ENCODE measurements at regions not wholly inside any gene's neighbourhood (a gene's known extent, or its start where the extent isn't known, plus 50 kb on each side); places are given as distances from the start of the nearest gene placed in this dataset.

- intact Hi-C loops (cut with DNase I) = no loop called here
- H3K27me3 ChIP-seq (ENCODE audit: low read depth) = no peaks in the 10 kb centered on the region
- no peaks in the 10 kb centered on the region for H3K4me1 ChIP-seq
- no peak overlapping the region for H3K4me3 ChIP-seq
- DNase-seq (no peak), ATAC-seq (no peak)
- no peaks in the 10 kb centered on the region for H3K9me3 ChIP-seq
- no peaks in the 10 kb centered on the region for H3K36me3 ChIP-seq
- H3K27ac ChIP-seq = no peak overlapping the region
- TF ChIP-seq, protein P1, sequence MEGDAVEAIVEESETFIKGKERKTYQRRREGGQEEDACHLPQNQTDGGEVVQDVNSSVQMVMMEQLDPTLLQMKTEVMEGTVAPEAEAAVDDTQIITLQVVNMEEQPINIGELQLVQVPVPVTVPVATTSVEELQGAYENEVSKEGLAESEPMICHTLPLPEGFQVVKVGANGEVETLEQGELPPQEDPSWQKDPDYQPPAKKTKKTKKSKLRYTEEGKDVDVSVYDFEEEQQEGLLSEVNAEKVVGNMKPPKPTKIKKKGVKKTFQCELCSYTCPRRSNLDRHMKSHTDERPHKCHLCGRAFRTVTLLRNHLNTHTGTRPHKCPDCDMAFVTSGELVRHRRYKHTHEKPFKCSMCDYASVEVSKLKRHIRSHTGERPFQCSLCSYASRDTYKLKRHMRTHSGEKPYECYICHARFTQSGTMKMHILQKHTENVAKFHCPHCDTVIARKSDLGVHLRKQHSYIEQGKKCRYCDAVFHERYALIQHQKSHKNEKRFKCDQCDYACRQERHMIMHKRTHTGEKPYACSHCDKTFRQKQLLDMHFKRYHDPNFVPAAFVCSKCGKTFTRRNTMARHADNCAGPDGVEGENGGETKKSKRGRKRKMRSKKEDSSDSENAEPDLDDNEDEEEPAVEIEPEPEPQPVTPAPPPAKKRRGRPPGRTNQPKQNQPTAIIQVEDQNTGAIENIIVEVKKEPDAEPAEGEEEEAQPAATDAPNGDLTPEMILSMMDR (IDR thresholded peaks at IDR 0.05) = no peak
Measured at GRCh38 chr17:55654022-55654421, 68.6 kb downstream of the TMEM100 start.

DNA sequence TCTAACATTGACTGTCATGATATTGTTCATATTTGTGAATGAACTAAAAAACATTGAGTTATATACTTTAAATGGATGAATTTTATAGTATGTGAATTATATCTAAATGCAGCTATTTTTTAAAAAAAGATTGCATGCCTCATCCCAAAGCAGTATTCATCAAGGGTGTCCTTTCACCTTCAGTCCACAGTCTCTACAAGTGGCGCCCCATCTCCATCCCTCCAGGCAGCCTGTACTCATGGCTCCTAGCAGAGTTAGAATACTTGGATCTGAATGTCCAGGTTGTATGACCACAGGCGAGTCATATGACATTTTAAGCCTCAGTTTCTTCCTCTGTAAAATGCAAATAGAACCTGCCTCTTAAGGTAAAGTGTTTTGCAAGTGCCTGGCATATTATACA is 69.8 kb downstream of the TMEM100 start:
- ATAC-seq (no peak), DNase-seq (no peak)
- Histone ChIP-seq H3K27ac (no peak overlapping the region), H3K36me3 (no peaks in the 10 kb centered on the region), H3K27me3 (ENCODE audit: low read depth) (no peaks in the 10 kb centered on the region), H3K9me3 (no peaks in the 10 kb centered on the region), H3K4me1 (no peaks in the 10 kb centered on the region), H3K4me3 (no peak overlapping the region)
- intact Hi-C loops (cut with DNase I) = no loop called here
- TF ChIP-seq, protein P1 (IDR thresholded peaks at IDR 0.05) = no peak

DNA sequence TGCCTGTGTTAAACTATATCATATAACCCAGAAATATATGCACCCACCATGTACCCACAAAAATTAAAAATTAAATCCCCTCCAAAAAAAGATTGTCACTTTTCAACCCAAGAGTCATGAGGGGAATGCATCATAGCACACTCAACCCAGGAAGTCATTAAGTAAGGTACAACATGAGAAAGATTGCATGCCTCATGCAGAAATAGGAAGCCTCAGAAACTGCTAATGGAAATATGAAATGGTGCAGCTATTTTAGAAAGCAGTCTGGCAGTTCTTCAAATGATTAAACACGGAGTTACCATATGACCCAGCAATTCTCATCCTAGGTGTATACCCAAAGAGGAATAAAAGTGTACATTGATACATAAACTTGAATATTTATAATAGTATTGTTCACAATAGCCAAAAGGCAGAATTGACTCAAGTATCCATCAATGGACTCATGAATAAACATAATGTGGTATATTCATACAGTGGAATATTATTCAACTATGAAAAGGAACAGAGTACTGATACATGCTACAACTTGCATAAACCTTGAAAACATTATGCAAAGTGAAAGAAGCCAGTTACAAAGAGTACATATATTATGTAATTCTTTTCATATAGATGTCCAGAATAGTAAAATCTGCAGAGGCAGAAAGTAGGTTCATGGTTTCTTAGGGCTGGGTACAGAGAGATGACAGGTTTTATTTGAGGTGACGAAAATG is 70.4 kb downstream of the TMEM100 start:
- TF ChIP-seq, protein P1 (IDR thresholded peaks at IDR 0.05) = no peak
- H3K9me3 ChIP-seq = no peaks in the 10 kb centered on the region
- no peak for DNase-seq
- ATAC-seq = no peak
- intact Hi-C loops (cut with DNase I) = no loop called here
- H3K27ac ChIP-seq = no peak overlapping the region
- no peak overlapping the region for H3K4me3 ChIP-seq
- no peaks in the 10 kb centered on the region for H3K27me3 ChIP-seq (ENCODE audit: low read depth)
- no peaks in the 10 kb centered on the region for H3K36me3 ChIP-seq
- H3K4me1 ChIP-seq = no peaks in the 10 kb centered on the region

- intact Hi-C loops (cut with DNase I) = no loop called here
- no peak overlapping the region for H3K27ac ChIP-seq
- H3K27me3 ChIP-seq (ENCODE audit: low read depth) = no peaks in the 10 kb centered on the region
- ATAC-seq (no peak), DNase-seq (no peak)
- no peaks in the 10 kb centered on the region for H3K9me3 ChIP-seq
- no peak overlapping the region for H3K4me3 ChIP-seq
- no peaks in the 10 kb centered on the region for H3K4me1 ChIP-seq
- TF ChIP-seq, protein P1 (IDR thresholded peaks at IDR 0.05) = no peak
- no peaks in the 10 kb centered on the region for H3K36me3 ChIP-seq
Measured at GRCh38 chr17:55649957-55650597, 72.6 kb downstream of the TMEM100 start.

GRCh38 chr17:55648086-55648485 is 74.6 kb downstream of the TMEM100 start:
- TF ChIP-seq, protein P1 (IDR thresholded peaks at IDR 0.05) = no peak
- Histone ChIP-seq H3K27me3 (ENCODE audit: low read depth) (no peaks in the 10 kb centered on the region), H3K4me1 (no peaks in the 10 kb centered on the region), H3K9me3 (no peaks in the 10 kb centered on the region), H3K4me3 (no peak overlapping the region), H3K27ac (no peak overlapping the region), H3K36me3 (no peaks in the 10 kb centered on the region)
- intact Hi-C loops (cut with DNase I) = no loop called here
- ATAC-seq (no peak), DNase-seq (no peak)

All from lower lobe of right lung (tissue), 2 donors.